WERI-Rb-1 (cell line): ENCODE measurements at regions not wholly inside any gene's neighbourhood (a gene's known extent, or its start where the extent isn't known, plus 50 kb on each side); places are given as distances from the start of the nearest gene placed in this dataset.
A peak's percentile ranks its signal among the peaks of the same experiment; 100 is the strongest.
"Not testable (repeated sequence)": the region's sequence is repeated elsewhere in the genome, so short reads cannot be mapped to it uniquely, and the experiment has no call there.

Experiments
- DNase-seq: peaks from one replicate; pipeline ENCODE4 v3.0.0-alpha.2; 2020
- H3K27ac ChIP-seq: fragments of 250-450 bp; sonication (Bioruptor Pico); 2 replicates; pipeline ENCODE4 v1.5.1; 2020; ENCODE audit warnings: mild to moderate bottlenecking, moderate library complexity
- H3K27me3 ChIP-seq: fragments of 250-450 bp; sonication (Bioruptor Pico); 2 replicates; pipeline ENCODE4 v1.5.1; 2021; ENCODE audit warnings: mild to moderate bottlenecking, low read depth, moderate library complexity; ENCODE audit not compliant: insufficient read depth, severe bottlenecking
- H3K36me3 ChIP-seq: fragments of 250-450 bp; sonication (Bioruptor Pico); 2 replicates; pipeline ENCODE4 v1.5.1; 2020; ENCODE audit warnings: mild to moderate bottlenecking, moderate library complexity
- H3K4me3 ChIP-seq: 2 replicates; pipeline ENCODE4 v1.5.1; 2011; ENCODE audit warnings: low read depth, mild to moderate bottlenecking, control low read depth, low read length
- H3K9me3 ChIP-seq: fragments of 250-450 bp; sonication (Bioruptor Pico); 2 replicates; pipeline ENCODE4 v1.5.1; 2021; ENCODE audit warnings: mild to moderate bottlenecking, moderate library complexity; ENCODE audit not compliant: severe bottlenecking
- TF ChIP-seq, protein P1 (sequence below): IDR thresholded peaks from 2 replicates; pipeline ENCODE4 v1.5.1; 2011; ENCODE audit warnings: low read depth, mild to moderate bottlenecking, control low read depth, inconsistent platforms, low read length

- H3K36me3 ChIP-seq: no peaks in the 10 kb centered on the region
- H3K4me3 ChIP-seq: no peak overlapping the region
- no peaks in the 10 kb centered on the region for H3K27me3 ChIP-seq
- H3K27ac ChIP-seq: no peak overlapping the region
- TF ChIP-seq, protein P1, sequence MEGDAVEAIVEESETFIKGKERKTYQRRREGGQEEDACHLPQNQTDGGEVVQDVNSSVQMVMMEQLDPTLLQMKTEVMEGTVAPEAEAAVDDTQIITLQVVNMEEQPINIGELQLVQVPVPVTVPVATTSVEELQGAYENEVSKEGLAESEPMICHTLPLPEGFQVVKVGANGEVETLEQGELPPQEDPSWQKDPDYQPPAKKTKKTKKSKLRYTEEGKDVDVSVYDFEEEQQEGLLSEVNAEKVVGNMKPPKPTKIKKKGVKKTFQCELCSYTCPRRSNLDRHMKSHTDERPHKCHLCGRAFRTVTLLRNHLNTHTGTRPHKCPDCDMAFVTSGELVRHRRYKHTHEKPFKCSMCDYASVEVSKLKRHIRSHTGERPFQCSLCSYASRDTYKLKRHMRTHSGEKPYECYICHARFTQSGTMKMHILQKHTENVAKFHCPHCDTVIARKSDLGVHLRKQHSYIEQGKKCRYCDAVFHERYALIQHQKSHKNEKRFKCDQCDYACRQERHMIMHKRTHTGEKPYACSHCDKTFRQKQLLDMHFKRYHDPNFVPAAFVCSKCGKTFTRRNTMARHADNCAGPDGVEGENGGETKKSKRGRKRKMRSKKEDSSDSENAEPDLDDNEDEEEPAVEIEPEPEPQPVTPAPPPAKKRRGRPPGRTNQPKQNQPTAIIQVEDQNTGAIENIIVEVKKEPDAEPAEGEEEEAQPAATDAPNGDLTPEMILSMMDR: no peak
- H3K9me3 ChIP-seq: no peaks in the 10 kb centered on the region
- DNase-seq: no peak
These were observed 159.6 kb downstream of the CTTN start for GRCh38 chr11:70557742-70558485.

DNA sequence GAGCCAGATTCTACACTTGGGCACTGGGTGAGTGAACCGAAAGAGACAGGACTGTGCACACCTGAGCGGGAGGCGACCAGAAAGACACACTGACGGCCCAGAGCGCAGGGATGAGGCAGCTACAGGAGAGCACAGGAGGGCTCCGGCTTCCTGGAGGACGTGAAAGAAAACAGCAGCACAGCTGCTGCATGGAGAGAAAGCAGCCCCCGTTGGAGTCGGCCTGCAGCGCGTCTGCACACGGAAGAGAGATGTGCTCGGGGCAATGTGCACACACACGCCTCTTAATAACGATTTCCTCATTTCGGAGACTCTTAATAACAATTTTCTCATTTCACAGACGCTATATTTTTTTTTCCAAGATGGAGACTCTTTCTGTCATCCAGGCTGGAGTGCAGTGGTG, 160.4 kb downstream of the CTTN start:
- H3K27ac ChIP-seq: no peak overlapping the region
- no peaks in the 10 kb centered on the region for H3K27me3 ChIP-seq
- no peak overlapping the region for H3K4me3 ChIP-seq
- H3K9me3 ChIP-seq: no peaks in the 10 kb centered on the region
- TF ChIP-seq, protein P1: no peak
- H3K36me3 ChIP-seq: no peaks in the 10 kb centered on the region
- no peak for DNase-seq

DNA sequence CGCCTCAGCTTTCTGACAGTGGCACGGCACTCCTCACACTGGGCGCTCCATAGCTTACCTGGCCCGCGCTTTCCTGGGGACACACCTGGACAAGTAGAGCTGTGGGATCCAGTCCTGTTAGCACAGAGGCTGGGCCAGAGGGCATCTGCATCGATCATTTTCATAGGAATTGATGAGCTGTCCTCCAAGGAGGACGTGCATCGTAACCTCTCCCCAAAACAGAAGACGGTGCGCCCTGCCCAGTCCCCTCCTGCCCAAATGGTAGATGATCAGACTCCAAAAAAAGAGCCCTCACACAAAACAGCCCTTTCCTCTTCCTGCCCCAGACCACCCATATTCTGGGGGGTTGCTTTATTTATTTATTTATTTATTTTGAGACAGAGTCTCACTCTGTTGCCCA, 161.2 kb downstream of the CTTN start:
- DNase-seq: no peak
- H3K4me3 ChIP-seq: no peak overlapping the region
- H3K36me3 ChIP-seq: no peaks in the 10 kb centered on the region
- no peak overlapping the region for H3K27ac ChIP-seq
- no peaks in the 10 kb centered on the region for H3K27me3 ChIP-seq
- TF ChIP-seq, protein P1: no peak
- no peaks in the 10 kb centered on the region for H3K9me3 ChIP-seq

GRCh38 chr11:70560621-70561020, 162.3 kb downstream of the CTTN start:
- H3K27me3 ChIP-seq, H3K27ac ChIP-seq, H3K4me3 ChIP-seq: not testable (repeated sequence)

GRCh38 chr11:70566768-70567530, 168.6 kb downstream of the CTTN start:
- H3K4me3 ChIP-seq: no peak overlapping the region
- H3K36me3 ChIP-seq: no peaks in the 10 kb centered on the region
- DNase-seq: peak; percentile 91
- peak overlapping the region; percentile 90 for H3K27ac ChIP-seq
- no peaks in the 10 kb centered on the region for H3K9me3 ChIP-seq
- TF ChIP-seq, protein P1: no peak
- H3K27me3 ChIP-seq: no peaks in the 10 kb centered on the region

More at GRCh38 chr11:70560621-70561020, 162.3 kb downstream of the CTTN start:
- H3K36me3 ChIP-seq, H3K9me3 ChIP-seq, DNase-seq: not testable (repeated sequence)

DNA sequence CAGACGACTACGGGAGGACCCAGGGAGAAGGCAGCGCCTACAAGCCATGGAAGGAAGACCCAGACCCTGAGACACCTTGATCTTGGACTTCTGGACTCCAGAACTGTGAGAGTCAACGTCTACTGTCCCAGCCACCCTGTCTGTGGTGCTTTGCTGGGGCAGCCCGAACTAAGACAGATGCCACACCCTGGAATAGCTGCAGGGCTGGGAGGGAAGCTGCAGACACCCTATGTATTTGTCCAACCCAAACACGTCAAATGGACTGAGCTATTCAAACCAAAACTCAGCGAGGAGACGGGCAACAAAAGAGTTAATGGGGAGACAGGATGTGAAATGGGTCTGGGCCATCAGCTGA, 169.3 kb downstream of the CTTN start:
- Histone ChIP-seq H3K4me3 (peak overlapping the region; percentile 57), H3K27me3 (no peaks in the 10 kb centered on the region), H3K9me3 (no peaks in the 10 kb centered on the region), H3K36me3 (no peaks in the 10 kb centered on the region), H3K27ac (peak overlapping the region; percentile 90)
- TF ChIP-seq, protein P1: no peak
- DNase-seq: no peak
